GM12892 (cell line): ENCODE measurements at regions not wholly inside any gene's neighbourhood (a gene's known extent, or its start where the extent isn't known, plus 50 kb on each side); places are given as distances from the start of the nearest gene placed in this dataset.
"Not testable (repeated sequence)": the region's sequence is repeated elsewhere in the genome, so short reads cannot be mapped to it uniquely, and the experiment has no call there.

Experiments used
- DNase-seq: peaks from one replicate; pipeline ENCODE4 v3.0.0; 2011; ENCODE audit not compliant: insufficient read length
- FAIRE-seq: peaks from 2 replicates; lab custom pipeline; 2011; peaks lifted over from hg19 to GRCh38; lab: Jason Lieb, UNC
- POLR2A ChIP-seq: IDR thresholded peaks from 2 replicates; pipeline ENCODE4 v1.6.1; 2011; ENCODE audit warnings: low read depth, low read length, control low read depth
- POLR2AphosphoS5 ChIP-seq: IDR thresholded peaks from 2 replicates; pipeline ENCODE4 v1.6.1; 2011; ENCODE audit warnings: low read depth, low read length, control low read depth
- TAF1 ChIP-seq: IDR thresholded peaks from 2 replicates; pipeline ENCODE4 v1.6.1; 2011; ENCODE audit warnings: low read depth, mild to moderate bottlenecking, control low read depth, low read length, borderline replicate concordance

DNA sequence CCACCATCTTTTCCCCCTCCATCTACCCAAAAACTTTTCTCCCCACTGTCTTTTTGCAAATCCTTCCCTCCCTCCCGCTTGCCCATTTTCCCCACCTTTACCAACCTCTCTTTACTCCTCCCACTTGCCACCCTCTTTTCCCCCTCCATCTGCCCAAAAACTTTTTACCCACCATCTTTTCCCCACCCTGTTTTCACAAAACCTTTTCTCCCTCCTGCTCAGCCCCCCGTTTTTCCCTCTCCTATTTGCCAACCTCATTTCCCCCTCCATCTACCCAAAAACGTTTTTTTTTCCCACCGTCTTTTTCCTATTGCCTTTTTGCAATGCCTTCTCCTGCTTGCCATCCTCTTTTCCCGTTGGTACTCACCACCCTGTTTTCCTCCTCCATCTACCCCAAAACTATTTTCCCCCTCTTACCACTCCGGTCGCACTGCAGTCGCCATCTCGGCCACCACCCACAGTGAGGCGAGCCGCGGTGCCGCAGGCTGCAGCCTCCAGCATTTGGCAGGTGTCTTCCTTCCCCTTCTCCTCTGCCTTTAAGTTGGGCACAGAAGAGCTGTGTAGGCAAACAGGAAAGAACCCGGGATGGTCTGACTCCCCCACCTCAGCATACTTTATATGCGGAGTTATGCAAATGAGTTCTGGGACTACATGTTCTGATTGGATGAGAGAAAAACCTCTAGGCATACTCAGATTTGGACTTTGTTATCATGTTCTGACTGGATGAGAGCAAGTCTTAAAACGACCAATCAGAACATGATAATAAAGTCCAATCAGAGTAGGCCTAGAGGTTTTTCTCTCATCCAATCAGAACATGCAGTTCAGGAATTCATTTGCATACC is 121.2 kb upstream of the VPREB1 start:
- DNase-seq: no peak
- no peak for TF ChIP-seq TAF1
- no peak for TF ChIP-seq POLR2AphosphoS5
- TF ChIP-seq POLR2A: no peak
- FAIRE-seq: no peak

DNA sequence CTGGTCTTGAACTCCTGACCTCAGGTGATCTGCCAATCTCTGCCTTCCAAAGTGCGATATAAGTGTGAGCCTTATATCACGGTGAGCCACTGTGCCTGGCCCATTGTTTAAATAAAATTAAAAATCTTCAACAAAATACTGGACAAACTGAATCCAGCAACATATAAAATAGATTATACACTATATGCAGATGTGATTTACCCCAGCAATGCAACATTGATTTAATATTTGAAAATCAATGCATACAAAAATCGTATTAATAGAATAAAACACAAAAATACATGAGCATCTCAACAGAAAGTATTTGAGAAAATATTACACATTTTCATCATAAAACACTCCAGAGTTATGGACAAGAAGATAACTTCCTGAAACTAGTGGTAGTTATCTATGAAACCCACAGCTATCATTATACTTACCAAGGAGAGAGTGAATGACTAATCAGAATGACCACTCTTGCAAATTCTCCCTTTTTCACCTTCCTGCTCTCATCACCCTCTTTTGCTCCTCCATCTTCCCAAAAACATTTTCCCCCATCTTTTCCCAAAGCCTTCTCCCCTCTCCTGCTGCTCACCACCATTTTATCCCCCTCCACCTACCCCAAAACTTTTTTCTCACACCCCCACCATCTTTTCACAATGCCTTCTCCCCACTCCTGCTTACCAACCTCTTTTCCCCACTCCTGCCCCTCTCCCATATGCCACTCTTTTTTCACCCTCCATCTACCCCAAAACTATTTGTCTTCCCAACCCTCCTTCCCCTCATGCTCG is 122.1 kb upstream of the VPREB1 start:
- DNase-seq: no peak

DNA sequence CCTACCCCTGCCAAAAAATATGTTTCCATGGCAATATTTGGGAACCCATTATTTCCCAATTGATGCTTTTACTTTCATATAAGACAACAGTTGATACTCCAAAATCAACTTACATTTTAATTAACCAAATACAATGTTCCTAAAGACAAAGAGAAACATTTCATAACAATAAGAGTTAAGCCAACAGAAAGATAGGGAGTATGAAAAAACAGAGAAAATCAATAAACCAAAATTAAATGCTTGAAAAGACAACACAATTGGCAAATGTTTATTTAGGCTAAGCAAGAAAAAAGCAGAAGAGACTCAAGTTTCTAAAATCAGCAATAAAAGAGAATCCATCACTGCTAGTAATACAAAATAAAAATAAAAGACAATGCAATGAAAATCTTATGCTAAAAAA is 123.1 kb upstream of the VPREB1 start:
- no peak for TF ChIP-seq POLR2AphosphoS5
- no peak for TF ChIP-seq TAF1
- no peak for TF ChIP-seq POLR2A
- no peak for FAIRE-seq
- DNase-seq: no peak

More for the DNA sequence above, 122.1 kb upstream of the VPREB1 start:
- no peak for FAIRE-seq
- TF ChIP-seq POLR2A (no peak), POLR2AphosphoS5 (no peak), TAF1 (no peak)

- TF ChIP-seq POLR2A (no peak), TAF1 (no peak), POLR2AphosphoS5 (no peak)
- FAIRE-seq: no peak
Observed at GRCh38 chr22:22120160-22120559, 124.4 kb upstream of the VPREB1 start.

GRCh38 chr22:22118987-22119386 is 125.6 kb upstream of the VPREB1 start:
- no peak for DNase-seq
- FAIRE-seq: no peak
- TF ChIP-seq POLR2AphosphoS5: no peak
- no peak for TF ChIP-seq POLR2A
- no peak for TF ChIP-seq TAF1

More at GRCh38 chr22:22120160-22120559, 124.4 kb upstream of the VPREB1 start:
- no peak for DNase-seq

- not testable (repeated sequence) for DNase-seq, FAIRE-seq
Observed at GRCh38 chr22:22117864-22118544, 126.6 kb upstream of the VPREB1 start.

DNA sequence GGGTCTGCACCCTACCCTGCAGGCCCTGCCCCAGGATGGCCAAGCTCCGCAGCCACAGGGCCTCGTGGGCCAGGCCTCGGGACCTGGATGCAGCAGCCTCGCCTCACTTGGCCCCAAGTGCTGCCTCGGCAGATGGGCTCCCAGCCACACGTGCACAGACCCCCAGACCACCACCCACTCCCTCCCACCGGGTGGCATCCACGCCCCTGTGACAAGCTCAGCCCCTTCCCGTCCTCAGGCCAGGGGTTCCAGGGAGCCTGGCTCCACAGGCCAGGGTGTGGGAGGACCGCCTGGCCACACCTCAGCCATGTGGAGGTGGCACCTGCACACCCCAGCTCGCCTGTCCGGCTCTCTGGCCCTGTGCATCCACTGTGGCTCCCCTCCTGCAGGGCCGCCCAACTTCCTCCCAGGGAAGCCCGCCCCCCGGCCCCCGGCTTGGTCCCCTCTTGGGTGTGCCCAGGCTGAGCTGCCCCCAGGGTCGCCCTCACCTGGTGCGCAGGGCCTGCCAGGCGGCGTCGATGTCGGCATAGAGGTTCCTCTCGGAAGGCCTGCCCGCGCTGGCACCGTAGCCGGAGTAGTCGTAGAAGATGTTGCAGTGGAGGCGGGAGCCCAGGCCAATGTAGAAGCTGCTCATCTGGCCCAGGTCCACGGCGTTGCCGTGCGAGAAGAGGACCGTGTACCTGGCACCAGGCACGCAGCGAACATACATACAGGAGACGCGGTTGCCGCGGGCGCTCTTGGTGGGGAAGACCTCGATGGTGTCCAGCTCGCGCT is 127.4 kb upstream of the VPREB1 start:
- not testable (repeated sequence) for DNase-seq
- FAIRE-seq: peak; percentile 70

- FAIRE-seq (no peak), DNase-seq (no peak)
- TF ChIP-seq TAF1 (no peak), POLR2A (no peak), POLR2AphosphoS5 (no peak)
Observed at GRCh38 chr22:22113701-22114100, 130.9 kb upstream of the VPREB1 start.

DNA sequence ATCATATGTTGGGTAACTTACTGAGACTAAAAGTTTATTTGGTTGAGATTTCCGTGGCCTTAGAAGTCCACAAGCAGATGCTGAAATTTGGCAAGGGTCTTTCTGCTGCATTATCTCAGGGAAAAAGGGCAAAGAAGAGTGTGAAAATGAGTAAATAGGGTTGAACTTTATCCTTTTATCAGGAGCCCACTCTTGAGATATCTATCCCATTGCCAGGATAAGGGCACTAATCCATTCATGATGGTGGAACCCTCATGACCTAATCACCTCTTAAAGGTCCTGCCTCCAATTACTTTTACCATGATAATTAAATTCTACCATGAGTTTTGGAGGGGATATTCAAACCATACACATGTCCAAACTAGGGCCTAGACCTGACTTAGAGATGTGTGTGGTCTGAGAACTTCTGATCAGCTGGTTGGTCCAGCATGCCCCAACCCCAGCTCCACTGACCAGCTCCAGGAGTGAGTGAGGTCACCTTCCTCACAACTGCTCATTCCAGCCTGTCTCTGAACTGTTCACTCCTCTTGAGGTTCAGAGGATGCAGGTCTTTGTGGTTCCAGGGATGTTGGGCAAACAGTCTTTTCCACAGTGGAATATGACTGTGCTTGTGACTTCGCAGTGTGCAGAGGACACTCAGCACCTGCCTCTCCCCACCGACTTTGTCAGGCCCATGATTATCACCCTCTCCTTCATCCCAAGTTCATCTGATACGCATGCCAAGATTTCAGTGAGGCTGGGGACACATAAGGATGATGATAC is 130.1 kb upstream of the TOP3B start:
- peak; percentile 60 for FAIRE-seq

GRCh38 chr22:22111983-22112382 is 129.4 kb upstream of the TOP3B start:
- DNase-seq (no peak), FAIRE-seq (no peak)
- TF ChIP-seq TAF1: no peak
- TF ChIP-seq POLR2AphosphoS5: no peak
- TF ChIP-seq POLR2A: no peak

More for the DNA sequence above, 130.1 kb upstream of the TOP3B start:
- DNase-seq: no peak
- TF ChIP-seq TAF1: no peak
- no peak for TF ChIP-seq POLR2AphosphoS5

DNA sequence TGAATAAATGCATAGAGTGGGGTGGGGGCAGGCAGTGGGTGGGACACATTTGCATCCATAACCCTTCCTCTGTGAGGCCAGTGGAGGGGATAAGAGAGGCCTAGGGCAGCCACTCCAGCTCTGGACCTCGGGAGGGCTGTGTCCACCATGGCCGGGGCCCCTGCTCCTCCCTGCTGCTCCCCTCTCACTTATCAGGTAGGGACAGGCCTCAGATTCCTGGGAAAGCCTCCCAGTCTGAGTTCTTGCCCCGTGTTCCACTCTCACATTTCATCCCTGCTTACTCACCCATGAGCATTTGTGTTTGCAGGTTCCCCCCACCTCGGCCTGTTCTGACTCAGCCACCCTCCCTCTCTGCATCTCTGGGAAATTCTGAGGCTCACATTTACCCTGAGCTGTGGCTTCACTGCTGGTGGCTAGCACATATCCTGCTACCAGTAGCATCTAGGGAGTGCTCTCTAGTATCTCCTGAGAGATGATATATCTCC is 128.7 kb upstream of the TOP3B start:
- TF ChIP-seq POLR2A (no peak), POLR2AphosphoS5 (no peak), TAF1 (no peak)
- peak; percentile 95 for FAIRE-seq
- DNase-seq: peak; percentile 46

GRCh38 chr22:22110548-22111266 is 128.1 kb upstream of the TOP3B start:
- FAIRE-seq (no peak), DNase-seq (peak; percentile 60)
- TF ChIP-seq POLR2AphosphoS5 (no peak; the same call in 1 of the 2 replicates), TAF1 (no peak), POLR2A (no peak)
